Heart left ventricle (tissue), 16 donors: ENCODE measurements at regions not wholly inside any gene's neighbourhood (a gene's known extent, or its start where the extent isn't known, plus 50 kb on each side); places are given as distances from the start of the nearest gene placed in this dataset.

Source experiments
- ATAC-seq, 4 donors: fragments of 200-7000 bp; cut with Tn5 transposase; one replicate each; pipeline ENCODE4 v1.9.1; 2020 to 2022; ENCODE audit warnings: moderate library complexity in 4 of 4, mild to moderate bottlenecking in 3 of 4, moderate number of reproducible peaks in 1 of 4
- DNase-seq, 5 donors: peaks; one replicate each; pipeline ENCODE4 v3.0.0-alpha.2; 2020
- H3K27ac ChIP-seq, 12 donors: fragments of 200-600 bp; sonication (generic) in 4 of 12; one replicate each; pipeline versions ENCODE4 v1.5.0 to v1.8.0; 2016 to 2022; ENCODE audit warnings: mild to moderate bottlenecking in 2 of 12
- H3K27me3 ChIP-seq, 9 donors: fragments of 200-600 bp; sonication (generic) in 2 of 9; one replicate each; pipeline versions ENCODE4 v1.5.1 to v1.8.0; 2016 to 2022; ENCODE audit warnings: mild to moderate bottlenecking in 3 of 9
- H3K36me3 ChIP-seq, 9 donors: fragments of 200-600 bp; sonication (generic) in 2 of 9; one replicate each; pipeline versions ENCODE4 v1.5.0 to v1.8.0; 2018 to 2022; ENCODE audit warnings: mild to moderate bottlenecking in 2 of 9
- H3K4me1 ChIP-seq, 12 donors: fragments of 200-600 bp; sonication (generic) in 4 of 12; one replicate each; pipeline versions ENCODE4 v1.5.0 to v1.8.0; 2016 to 2022; ENCODE audit warnings: mild to moderate bottlenecking in 3 of 12
- H3K4me3 ChIP-seq, 12 donors: fragments of 200-600 bp; sonication (generic) in 4 of 12; one replicate each; pipeline versions ENCODE4 v1.5.0 to v1.8.0; 2017 to 2022; ENCODE audit warnings: mild to moderate bottlenecking in 9 of 12, moderate library complexity in 4 of 12
- H3K9me3 ChIP-seq, 12 donors: fragments of 200-600 bp; sonication (generic) in 4 of 12; one replicate each; pipeline versions ENCODE4 v1.5.0 to v1.8.0; 2016 to 2022; ENCODE audit warnings: mild to moderate bottlenecking in 1 of 12
- POLR2A ChIP-seq, 2 donors: fragments of 450-650 bp; IDR thresholded peaks; one replicate each; pipeline ENCODE4 v1.6.1; 2017; ENCODE audit warnings: antibody characterized with exemption in 2 of 2, mild to moderate bottlenecking in 2 of 2, moderate library complexity in 2 of 2
- WGBS, 4 donors: extraction: QIAGEN DNeasy Blood & Tissue Kit in 2 of 4; methylation state at CpG; one replicate each; pipeline versions ENCODE4 v1.1.5 to v1.1.7; 2013 to 2018; 5-methylcytosine and 5-hydroxymethylcytosine counted together
- intact Hi-C, 10 donors: fragments of 100-400 bp; cut with DNase I; formaldehyde crosslinking; loops; one replicate each; pipeline versions ENCODE4 v1.11.1 to v1.14.2; 2022
- TF ChIP-seq, protein P1 (sequence below), 12 donors: fragments of 200-600 bp; sonication (generic) in 4 of 12; IDR thresholded peaks; one replicate each; pipeline versions ENCODE4 v1.5.0 to v1.8.0; 2018 to 2022; ENCODE audit warnings: antibody characterized with exemption in 12 of 12, mild to moderate bottlenecking in 5 of 12
- donor health status: ischemic (EF 13 %, LVEDD 7.1; RV severe dilation, severe dysfunction).
- donor health status: healthy with polysubstance abuse.
- donor health status: DM: no; HTN: yes; CAD: no.
- donor health status: DM: no; HTN: no; CAD: no.
- donor health status: ischemic (EF 25% LVEDD 6.9; RV normal size, moderate dysfunction).
- donor health status: ischemic (EF 25% LVEDD 5.7; RV mildly dilated, moderate dysfunction).
- donor health status: healthy.
- donor health status: DM: yes; HTN: yes; CAD: no.
- donor health status: ischemic (EF 35%, LVEDD 5.7; RV mildly dilated, moderate dysfunction).
- donor health status: nonischemic (EF 11% LVEDD 7.7; RV severe dilation, severe dysfunction).
- donor health status: DM: yes; HTN: yes; CAD: no.
- donor health status: PGD.
- donor health status: ischemic (EF 29% LVEDD 5.4; RV normal size, mild dysfunction).
- donor health status: nonischemic (EF 23%, LVEDD 6.1; RV moderate dilation, normal function).

DNA sequence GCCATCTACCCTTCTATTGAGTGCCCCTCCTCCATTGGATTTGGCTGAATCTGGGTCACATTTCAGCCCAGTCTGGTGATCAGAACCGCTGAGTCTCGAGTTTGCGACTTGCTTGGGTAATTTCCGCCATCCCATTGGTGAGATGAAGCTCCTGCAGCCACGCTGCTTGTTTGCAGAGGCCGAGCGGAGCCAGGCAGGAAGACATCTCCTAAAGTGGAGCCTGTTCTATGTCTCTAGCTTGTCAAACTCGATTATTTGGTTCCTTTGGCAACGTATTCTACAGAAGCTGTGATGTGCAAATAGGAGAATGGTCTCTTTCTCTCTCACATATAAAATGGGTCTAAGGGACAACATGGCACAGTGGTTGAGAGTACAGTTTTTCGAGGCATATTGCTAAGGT is 206.8 kb upstream of the PLXNA2 start:
- Histone ChIP-seq H3K9me3 (no peaks in the 10 kb centered on the region), H3K27ac (no peak overlapping the region), H3K4me1 (no peaks in the 10 kb centered on the region), H3K27me3 (peaks cover 0 to 9% (median 0%) of the 10 kb centered on the region in 9 donors), H3K4me3 (no peak overlapping the region), H3K36me3 (no peaks in the 10 kb centered on the region)
- intact Hi-C loops = no loop called here
- TF ChIP-seq, protein P1, sequence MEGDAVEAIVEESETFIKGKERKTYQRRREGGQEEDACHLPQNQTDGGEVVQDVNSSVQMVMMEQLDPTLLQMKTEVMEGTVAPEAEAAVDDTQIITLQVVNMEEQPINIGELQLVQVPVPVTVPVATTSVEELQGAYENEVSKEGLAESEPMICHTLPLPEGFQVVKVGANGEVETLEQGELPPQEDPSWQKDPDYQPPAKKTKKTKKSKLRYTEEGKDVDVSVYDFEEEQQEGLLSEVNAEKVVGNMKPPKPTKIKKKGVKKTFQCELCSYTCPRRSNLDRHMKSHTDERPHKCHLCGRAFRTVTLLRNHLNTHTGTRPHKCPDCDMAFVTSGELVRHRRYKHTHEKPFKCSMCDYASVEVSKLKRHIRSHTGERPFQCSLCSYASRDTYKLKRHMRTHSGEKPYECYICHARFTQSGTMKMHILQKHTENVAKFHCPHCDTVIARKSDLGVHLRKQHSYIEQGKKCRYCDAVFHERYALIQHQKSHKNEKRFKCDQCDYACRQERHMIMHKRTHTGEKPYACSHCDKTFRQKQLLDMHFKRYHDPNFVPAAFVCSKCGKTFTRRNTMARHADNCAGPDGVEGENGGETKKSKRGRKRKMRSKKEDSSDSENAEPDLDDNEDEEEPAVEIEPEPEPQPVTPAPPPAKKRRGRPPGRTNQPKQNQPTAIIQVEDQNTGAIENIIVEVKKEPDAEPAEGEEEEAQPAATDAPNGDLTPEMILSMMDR (IDR thresholded peaks at IDR 0.05) = no peak
- TF ChIP-seq POLR2A (IDR thresholded peaks at IDR 0.05) = no peak
- no peak for DNase-seq
- WGBS, 4 donors = 63 to 83% (median 68%) methylated on average over 10 of the region's 10 CpGs
- ATAC-seq = no peak

DNA sequence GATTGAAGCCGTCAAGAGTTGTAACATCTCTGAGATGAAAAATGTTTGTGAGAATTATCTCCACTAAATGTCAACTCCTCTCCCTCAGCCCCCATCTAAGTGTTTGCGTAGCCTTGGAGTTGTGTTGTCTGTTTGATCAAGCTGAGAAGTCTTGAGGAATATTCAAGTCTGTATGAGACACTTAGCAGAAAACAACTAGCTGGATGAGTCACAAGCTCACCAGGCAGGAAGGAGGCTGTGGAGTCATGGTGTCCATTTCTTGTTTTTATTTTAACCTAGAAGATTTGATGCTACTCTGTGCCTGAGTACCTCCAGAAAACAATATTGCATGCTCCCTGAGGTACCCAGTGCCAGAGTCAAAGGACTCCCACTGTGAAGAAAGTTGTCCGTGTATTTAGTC is 211.6 kb upstream of the PLXNA2 start:
- intact Hi-C loops = no loop called here
- no peaks in the 10 kb centered on the region for H3K4me1 ChIP-seq
- peaks cover 0 to 3% (median 0%) of the 10 kb centered on the region in 12 donors for H3K9me3 ChIP-seq
- H3K36me3 ChIP-seq = no peaks in the 10 kb centered on the region
- no peak for ATAC-seq
- H3K27me3 ChIP-seq = peaks cover 0 to 5% (median 0%) of the 10 kb centered on the region in 9 donors
- H3K4me3 ChIP-seq = no peak overlapping the region
- no peak overlapping the region for H3K27ac ChIP-seq
- WGBS, 4 donors = 73 to 82% (median 76%) methylated on average over 3 of the region's 3 CpGs
- no peak for TF ChIP-seq POLR2A (IDR thresholded peaks at IDR 0.05)
- TF ChIP-seq, protein P1 (IDR thresholded peaks at IDR 0.05) = no peak
- no peak for DNase-seq

DNA sequence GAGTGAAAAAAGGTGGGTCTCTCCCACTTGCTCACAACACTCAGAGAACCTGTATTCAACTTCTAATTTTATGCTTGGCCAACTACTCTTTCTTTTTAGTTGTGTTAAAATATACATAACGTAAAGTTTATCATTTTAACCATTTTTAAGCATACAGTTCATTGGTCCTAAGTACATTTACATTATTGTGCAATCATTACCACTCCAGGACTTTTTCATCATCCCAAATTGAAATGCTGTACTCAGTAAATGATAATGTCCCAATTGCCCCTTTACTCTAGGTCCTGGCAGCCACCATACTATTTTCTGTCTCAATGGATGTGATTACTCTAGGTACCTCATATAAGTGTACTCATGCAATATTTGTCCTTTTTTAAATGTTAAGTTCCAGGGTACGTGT is 212.3 kb upstream of the PLXNA2 start:
- ATAC-seq = no peak
- WGBS, 4 donors = 92 to 94% (median 92%) methylated on average over 2 of the region's 2 CpGs

DNA sequence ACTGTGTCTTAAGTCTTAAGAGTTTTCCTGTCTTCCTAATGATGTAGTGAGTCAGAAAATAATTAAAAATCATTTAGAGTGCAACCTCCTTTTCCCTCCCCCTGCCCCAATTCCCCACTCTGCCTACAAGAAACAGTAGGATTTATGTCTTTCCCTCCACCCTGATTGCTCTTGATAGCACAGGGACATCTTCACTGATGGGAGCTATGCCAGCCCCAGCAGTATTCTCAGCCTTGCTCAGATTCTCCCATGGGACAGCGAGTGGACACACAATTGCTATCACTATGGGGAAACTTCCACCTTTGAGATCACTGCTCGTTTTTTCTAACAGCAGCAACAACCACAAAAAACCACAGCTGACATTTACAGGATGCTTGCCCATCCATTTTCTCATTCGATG is 216.6 kb upstream of the PLXNA2 start:
- DNase-seq = no peak
- no peaks in the 10 kb centered on the region for H3K4me1 ChIP-seq
- TF ChIP-seq, protein P1 (IDR thresholded peaks at IDR 0.05) = no peak
- no peak for TF ChIP-seq POLR2A (IDR thresholded peaks at IDR 0.05)
- 76 to 86% (median 81%) methylated on average over 3 of the region's 3 CpGs for WGBS, 4 donors
- H3K36me3 ChIP-seq = no peaks in the 10 kb centered on the region
- H3K27me3 ChIP-seq = no peaks in the 10 kb centered on the region
- intact Hi-C loops = loop anchor here in 1 of 10 donors (2.0 kb wide), 1 partner anchor 40 kb away; no protein-coding TSS in a partner anchor
- no peak for ATAC-seq
- H3K27ac ChIP-seq = no peak overlapping the region
- H3K9me3 ChIP-seq = peaks cover 0 to 3% (median 0%) of the 10 kb centered on the region in 12 donors
- no peak overlapping the region for H3K4me3 ChIP-seq

More for the DNA sequence above, 212.3 kb upstream of the PLXNA2 start:
- H3K27ac ChIP-seq = no peak overlapping the region
- H3K27me3 ChIP-seq = peaks cover 0 to 5% (median 0%) of the 10 kb centered on the region in 9 donors
- H3K9me3 ChIP-seq = peaks cover 0 to 3% (median 0%) of the 10 kb centered on the region in 12 donors
- DNase-seq = no peak
- H3K36me3 ChIP-seq = no peaks in the 10 kb centered on the region
- H3K4me3 ChIP-seq = no peak overlapping the region
- H3K4me1 ChIP-seq = no peaks in the 10 kb centered on the region
- no peak for TF ChIP-seq POLR2A (IDR thresholded peaks at IDR 0.05)
- TF ChIP-seq, protein P1 (IDR thresholded peaks at IDR 0.05) = no peak
- intact Hi-C loops = no loop called here
